CD4-positive, alpha-beta T cell (primary cell): ENCODE measurements at regions not wholly inside any gene's neighbourhood (a gene's known extent, or its start where the extent isn't known, plus 50 kb on each side); places are given as distances from the start of the nearest gene placed in this dataset.

Experiments
- ATAC-seq: fragments of 200-7000 bp; cut with Tn5 transposase; one replicate; pipeline ENCODE4 v1.10.0; 2022; ENCODE audit warnings: mild to moderate bottlenecking; ENCODE audit not compliant: poor library complexity
- CTCF ChIA-PET: fragments of 350-600 bp; sonication (Branson Sonifier 250); formaldehyde crosslinking; loops from one replicate; lab custom pipeline; 2021; ENCODE audit warnings: antibody characterized with exemption, inconsistent platforms; lab: Charles Lee
- POLR2A ChIA-PET: fragments of 350-600 bp; sonication (Branson Sonifier 250); formaldehyde crosslinking; loops from one replicate; lab custom pipeline; 2021; ENCODE audit warnings: antibody characterized with exemption, inconsistent platforms; lab: Charles Lee
- DNase-seq, 14 experiments: peaks; one replicate each; pipeline ENCODE4 v3.0.0-alpha.2; 2013 to 2020; ENCODE audit warnings: mixed read lengths in 2 of 14
- H3K27ac ChIP-seq, 2 donors: one replicate each; pipeline versions ENCODE4 v1.5.1 to v1.7.0; 2013; ENCODE audit warnings: low read length in 2 of 2, low read depth in 1 of 2, mild to moderate bottlenecking in 1 of 2
- H3K27me3 ChIP-seq, 2 experiments: 1 replicate in 1 of 2; 2 replicates in 1 of 2; pipeline versions ENCODE4 v1.6.1 to v1.7.0; 2013; ENCODE audit warnings: low read length in 2 of 2, control low read depth in 1 of 2, mild to moderate bottlenecking in 1 of 2, moderate library complexity in 1 of 2; ENCODE audit not compliant: insufficient read depth in 2 of 2, control insufficient read depth in 1 of 2
- H3K36me3 ChIP-seq: one replicate; pipeline ENCODE4 v1.6.1; 2013; ENCODE audit warnings: low read length, control low read depth; ENCODE audit not compliant: insufficient read depth
- H3K4me1 ChIP-seq: one replicate; pipeline ENCODE4 v1.6.1; 2013; ENCODE audit warnings: low read length, control low read depth; ENCODE audit not compliant: insufficient read depth
- H3K4me3 ChIP-seq: one replicate; pipeline ENCODE4 v1.5.1; 2013; ENCODE audit warnings: mild to moderate bottlenecking, low read length, moderate library complexity
- H3K9me3 ChIP-seq, 2 experiments: 1 replicate in 1 of 2; 2 replicates in 1 of 2; pipeline versions ENCODE4 v1.6.1 to v1.7.0; 2013; ENCODE audit warnings: low read length in 2 of 2, mild to moderate bottlenecking in 2 of 2, control low read depth in 1 of 2, moderate library complexity in 1 of 2; ENCODE audit not compliant: control insufficient read depth in 1 of 2, insufficient read depth in 1 of 2
- H3K27ac Mint-ChIP-seq: one replicate; pipeline ENCODE4 v1.8.0; 2020; ENCODE audit warnings: mixed read lengths
- H3K27me3 Mint-ChIP-seq: one replicate; pipeline ENCODE4 v1.8.0; 2021; ENCODE audit warnings: mixed read lengths
- H3K36me3 Mint-ChIP-seq: one replicate; pipeline ENCODE4 v1.8.0; 2021; ENCODE audit warnings: low read depth, mixed read lengths
- H3K4me1 Mint-ChIP-seq: one replicate; pipeline ENCODE4 v1.8.0; 2021; ENCODE audit warnings: low read depth, mixed read lengths
- H3K4me3 Mint-ChIP-seq: one replicate; pipeline ENCODE4 v1.8.0; 2020; ENCODE audit warnings: mild to moderate bottlenecking, mixed read lengths
- H3K9me3 Mint-ChIP-seq: one replicate; pipeline ENCODE4 v1.8.0; 2020; ENCODE audit warnings: mixed read lengths
- intact Hi-C, 2 experiments: fragments of 100-400 bp; cut with DNase I in 1 of 2; cut with micrococcal nuclease in 1 of 2; formaldehyde crosslinking; loops; one replicate each; pipeline versions ENCODE4 v1.15.1 to v1.9.0; 2023 to 2025; cut with DNase I, micrococcal nuclease
- TF ChIP-seq, protein P1 (sequence below): fragments of 200-600 bp; IDR thresholded peaks from one replicate; pipeline ENCODE4 v1.8.0; 2022; ENCODE audit warnings: antibody characterized with exemption, mild to moderate bottlenecking

DNA sequence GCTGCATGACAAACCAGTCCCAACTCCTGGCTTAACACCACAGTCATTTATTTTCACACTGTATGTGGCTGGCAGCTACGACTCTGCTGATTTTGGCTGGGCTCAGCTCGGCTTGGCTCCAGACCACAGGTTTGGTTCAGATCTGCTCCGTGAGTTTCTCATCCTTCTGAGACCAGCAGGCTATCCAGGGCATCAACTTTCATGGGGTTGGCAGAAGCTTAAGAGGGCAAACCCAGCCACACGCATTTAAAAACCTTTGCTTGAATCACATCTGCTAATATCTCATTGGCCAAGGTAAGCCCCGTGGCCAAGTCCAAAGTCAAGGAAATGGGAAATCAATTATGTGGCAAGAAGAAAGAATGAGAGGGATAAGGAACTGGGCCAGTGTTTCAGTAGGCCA, 574.2 kb downstream of the MATN1 start:
- intact Hi-C loops, result no loop called here
- Histone ChIP-seq H3K4me1 (no peaks in the 10 kb centered on the region), H3K27me3 (peaks cover 0 to 3% of the 10 kb centered on the region in 2 experiments), H3K27ac (no peak overlapping the region), H3K36me3 (no peaks in the 10 kb centered on the region), H3K9me3 (peaks cover 6 to 19% of the 10 kb centered on the region in 2 experiments), H3K4me3 (no peak overlapping the region)
- Mint-ChIP-seq H3K36me3 (no peaks in the 10 kb centered on the region), H3K4me1 (no peaks in the 10 kb centered on the region), H3K27me3 (peaks cover 34% of the 10 kb centered on the region), H3K9me3 (peaks cover 7% of the 10 kb centered on the region), H3K27ac (no peak overlapping the region), H3K4me3 (no peak overlapping the region)
- DNase-seq, result no peak
- TF ChIP-seq, protein P1, sequence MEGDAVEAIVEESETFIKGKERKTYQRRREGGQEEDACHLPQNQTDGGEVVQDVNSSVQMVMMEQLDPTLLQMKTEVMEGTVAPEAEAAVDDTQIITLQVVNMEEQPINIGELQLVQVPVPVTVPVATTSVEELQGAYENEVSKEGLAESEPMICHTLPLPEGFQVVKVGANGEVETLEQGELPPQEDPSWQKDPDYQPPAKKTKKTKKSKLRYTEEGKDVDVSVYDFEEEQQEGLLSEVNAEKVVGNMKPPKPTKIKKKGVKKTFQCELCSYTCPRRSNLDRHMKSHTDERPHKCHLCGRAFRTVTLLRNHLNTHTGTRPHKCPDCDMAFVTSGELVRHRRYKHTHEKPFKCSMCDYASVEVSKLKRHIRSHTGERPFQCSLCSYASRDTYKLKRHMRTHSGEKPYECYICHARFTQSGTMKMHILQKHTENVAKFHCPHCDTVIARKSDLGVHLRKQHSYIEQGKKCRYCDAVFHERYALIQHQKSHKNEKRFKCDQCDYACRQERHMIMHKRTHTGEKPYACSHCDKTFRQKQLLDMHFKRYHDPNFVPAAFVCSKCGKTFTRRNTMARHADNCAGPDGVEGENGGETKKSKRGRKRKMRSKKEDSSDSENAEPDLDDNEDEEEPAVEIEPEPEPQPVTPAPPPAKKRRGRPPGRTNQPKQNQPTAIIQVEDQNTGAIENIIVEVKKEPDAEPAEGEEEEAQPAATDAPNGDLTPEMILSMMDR, result no peak
- ATAC-seq, result no peak
- ChIA-PET POLR2A (no interaction called here), CTCF (no interaction called here)

DNA sequence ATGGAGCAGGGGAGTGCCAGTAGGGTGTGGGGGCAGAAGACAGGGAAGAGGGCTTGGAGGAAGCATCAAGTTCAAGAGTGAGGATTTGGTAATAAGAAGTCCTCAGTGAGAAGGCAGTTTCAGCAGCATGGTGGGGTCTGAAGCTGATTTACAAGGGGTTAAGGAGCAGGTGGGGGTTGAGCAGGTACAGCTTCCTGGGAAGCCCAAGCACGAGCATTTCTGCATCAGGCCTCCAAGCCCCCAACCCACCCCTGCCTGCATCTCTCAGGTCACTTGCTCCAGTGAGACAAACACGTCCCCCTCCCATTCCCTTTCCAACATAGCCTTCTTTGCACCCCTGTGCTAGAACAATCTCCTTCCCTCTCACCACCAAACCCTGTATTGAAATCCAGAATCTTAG, 574.7 kb downstream of the MATN1 start:
- Mint-ChIP-seq H3K27ac (no peak overlapping the region), H3K36me3 (no peaks in the 10 kb centered on the region), H3K4me1 (no peaks in the 10 kb centered on the region), H3K4me3 (no peak overlapping the region), H3K27me3 (peaks cover 40% of the 10 kb centered on the region), H3K9me3 (peaks cover 7% of the 10 kb centered on the region)
- ChIA-PET CTCF (no interaction called here), POLR2A (no interaction called here)
- no peak overlapping the region for H3K27ac ChIP-seq
- intact Hi-C loops, result no loop called here
- TF ChIP-seq, protein P1, result no peak
- ATAC-seq (no peak), DNase-seq (no peak)
- peaks cover 0 to 3% of the 10 kb centered on the region in 2 experiments for H3K27me3 ChIP-seq
- no peaks in the 10 kb centered on the region for H3K4me1 ChIP-seq
- no peaks in the 10 kb centered on the region for H3K36me3 ChIP-seq
- peaks cover 6 to 19% of the 10 kb centered on the region in 2 experiments for H3K9me3 ChIP-seq
- no peak overlapping the region for H3K4me3 ChIP-seq

DNA sequence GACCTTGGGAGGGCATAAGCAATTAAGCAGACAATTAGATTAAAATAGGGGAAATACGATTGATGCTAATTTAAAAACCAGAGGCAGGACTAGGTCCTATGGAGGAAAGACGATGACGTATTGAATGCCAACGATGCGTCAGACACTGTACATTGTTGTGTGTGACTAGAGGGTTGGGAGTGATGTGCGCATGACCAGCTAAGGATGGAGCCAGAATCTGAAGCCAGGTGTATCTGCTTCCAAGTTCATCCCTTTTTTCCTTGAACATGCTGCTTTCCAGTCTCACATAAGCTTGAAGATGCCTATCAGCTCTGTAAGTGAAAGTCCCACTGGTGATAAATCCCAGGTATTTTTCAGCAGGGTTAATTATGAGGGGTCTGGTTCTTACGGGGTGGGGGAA, 576.2 kb downstream of the MATN1 start:
- H3K27ac Mint-ChIP-seq, result no peak overlapping the region
- peaks cover 43% of the 10 kb centered on the region for H3K27me3 Mint-ChIP-seq
- ChIA-PET POLR2A (no interaction called here), CTCF (no interaction called here)
- H3K4me3 Mint-ChIP-seq, result no peak overlapping the region
- intact Hi-C loops, result no loop called here
- H3K27ac ChIP-seq, result no peak overlapping the region
- peaks cover 7% of the 10 kb centered on the region for H3K9me3 Mint-ChIP-seq
- no peak overlapping the region for H3K4me3 ChIP-seq
- H3K27me3 ChIP-seq, result peaks cover 0 to 3% of the 10 kb centered on the region in 2 experiments
- TF ChIP-seq, protein P1, result no peak
- ATAC-seq (no peak), DNase-seq (no peak)
- no peaks in the 10 kb centered on the region for H3K4me1 ChIP-seq
- H3K4me1 Mint-ChIP-seq, result no peaks in the 10 kb centered on the region
- no peaks in the 10 kb centered on the region for H3K36me3 ChIP-seq
- H3K9me3 ChIP-seq, result peaks cover 6 to 21% of the 10 kb centered on the region in 2 experiments
- no peaks in the 10 kb centered on the region for H3K36me3 Mint-ChIP-seq
